ENCODE measurements at regions not wholly inside any gene's neighbourhood (a gene's known extent, or its start where the extent isn't known, plus 50 kb on each side); places are given as distances from the start of the nearest gene placed in this dataset.

GRCh38 chr2:53004413-53004812 lies 763.2 kb upstream of the CHAC2 start:
- Histone ChIP-seq H3K9me3 (no peaks in the 10 kb centered on the region), H3K4me3 (no peak overlapping the region), H3K4me1 (ENCODE audit: insufficient read depth) (no peaks in the 10 kb centered on the region), H3K27ac (no peak overlapping the region), H3K27me3 (no peaks in the 10 kb centered on the region), H3K36me3 (no peaks in the 10 kb centered on the region)
- TF ChIP-seq EP300 (IDR thresholded peaks at IDR 0.05) (no peak), POLR2A (IDR thresholded peaks at IDR 0.05) (no peak)
- TF ChIP-seq, protein P1, sequence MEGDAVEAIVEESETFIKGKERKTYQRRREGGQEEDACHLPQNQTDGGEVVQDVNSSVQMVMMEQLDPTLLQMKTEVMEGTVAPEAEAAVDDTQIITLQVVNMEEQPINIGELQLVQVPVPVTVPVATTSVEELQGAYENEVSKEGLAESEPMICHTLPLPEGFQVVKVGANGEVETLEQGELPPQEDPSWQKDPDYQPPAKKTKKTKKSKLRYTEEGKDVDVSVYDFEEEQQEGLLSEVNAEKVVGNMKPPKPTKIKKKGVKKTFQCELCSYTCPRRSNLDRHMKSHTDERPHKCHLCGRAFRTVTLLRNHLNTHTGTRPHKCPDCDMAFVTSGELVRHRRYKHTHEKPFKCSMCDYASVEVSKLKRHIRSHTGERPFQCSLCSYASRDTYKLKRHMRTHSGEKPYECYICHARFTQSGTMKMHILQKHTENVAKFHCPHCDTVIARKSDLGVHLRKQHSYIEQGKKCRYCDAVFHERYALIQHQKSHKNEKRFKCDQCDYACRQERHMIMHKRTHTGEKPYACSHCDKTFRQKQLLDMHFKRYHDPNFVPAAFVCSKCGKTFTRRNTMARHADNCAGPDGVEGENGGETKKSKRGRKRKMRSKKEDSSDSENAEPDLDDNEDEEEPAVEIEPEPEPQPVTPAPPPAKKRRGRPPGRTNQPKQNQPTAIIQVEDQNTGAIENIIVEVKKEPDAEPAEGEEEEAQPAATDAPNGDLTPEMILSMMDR (IDR thresholded peaks at IDR 0.05): no peak
- DNase-seq: no peak
- WGBS, 3 donors: 86 to 88% (median 87%) methylated on average over 3 of the region's 3 CpGs
- intact Hi-C loops (cut with DNase I): no loop called here

GRCh38 chr2:52995424-52995823 lies 772.2 kb upstream of the CHAC2 start:
- H3K9me3 ChIP-seq: no peaks in the 10 kb centered on the region
- WGBS, 3 donors: 24 to 35% (median 28%) methylated on average over 2 of the region's 2 CpGs

GRCh38 chr2:52976143-52976949 lies 791.3 kb upstream of the CHAC2 start:
- intact Hi-C loops (cut with DNase I): no loop called here
- H3K4me1 ChIP-seq (ENCODE audit: insufficient read depth): no peaks in the 10 kb centered on the region
- H3K9me3 ChIP-seq: no peaks in the 10 kb centered on the region
- H3K4me3 ChIP-seq: no peak overlapping the region
- WGBS, 3 donors: 48 to 55% (median 48%) methylated on average over 2 of the region's 2 CpGs
- no peaks in the 10 kb centered on the region for H3K36me3 ChIP-seq
- DNase-seq: no peak
- no peak overlapping the region for H3K27ac ChIP-seq
- TF ChIP-seq, protein P1 (IDR thresholded peaks at IDR 0.05): no peak
- TF ChIP-seq POLR2A (IDR thresholded peaks at IDR 0.05) (no peak), EP300 (IDR thresholded peaks at IDR 0.05) (no peak)
- H3K27me3 ChIP-seq: no peaks in the 10 kb centered on the region

More at GRCh38 chr2:52995424-52995823, 772.2 kb upstream of the CHAC2 start:
- intact Hi-C loops (cut with DNase I): no loop called here
- TF ChIP-seq EP300 (IDR thresholded peaks at IDR 0.05) (no peak), POLR2A (IDR thresholded peaks at IDR 0.05) (no peak)
- TF ChIP-seq, protein P1 (IDR thresholded peaks at IDR 0.05): no peak
- DNase-seq: no peak
- Histone ChIP-seq H3K36me3 (no peaks in the 10 kb centered on the region), H3K4me3 (no peak overlapping the region), H3K27ac (no peak overlapping the region), H3K4me1 (ENCODE audit: insufficient read depth) (no peaks in the 10 kb centered on the region), H3K27me3 (no peaks in the 10 kb centered on the region)

GRCh38 chr2:52974127-52974526 lies 793.5 kb upstream of the CHAC2 start:
- TF ChIP-seq POLR2A (IDR thresholded peaks at IDR 0.05) (no peak), EP300 (IDR thresholded peaks at IDR 0.05) (no peak)
- TF ChIP-seq, protein P1 (IDR thresholded peaks at IDR 0.05): no peak
- WGBS, 3 donors: 87 to 100% (median 95%) methylated on average over 1 of the region's 1 CpG

More at GRCh38 chr2:52974127-52974526, 793.5 kb upstream of the CHAC2 start:
- no peak overlapping the region for H3K27ac ChIP-seq
- no peaks in the 10 kb centered on the region for H3K9me3 ChIP-seq
- no peaks in the 10 kb centered on the region for H3K27me3 ChIP-seq
- intact Hi-C loops (cut with DNase I): no loop called here
- no peak overlapping the region for H3K4me3 ChIP-seq
- no peaks in the 10 kb centered on the region for H3K4me1 ChIP-seq (ENCODE audit: insufficient read depth)
- H3K36me3 ChIP-seq: no peaks in the 10 kb centered on the region
- no peak for DNase-seq
